Loucy (cell line): ENCODE measurements at regions not wholly inside any gene's neighbourhood (a gene's known extent, or its start where the extent isn't known, plus 50 kb on each side); places are given as distances from the start of the nearest gene placed in this dataset.

ENCODE experiments used
- EZH2phosphoT487 ChIP-seq: fragments of 200-600 bp; IDR thresholded peaks from 2 replicates; pipeline ENCODE4 v1.6.1; 2018; ENCODE audit warnings: antibody characterized with exemption, mild to moderate bottlenecking, moderate library complexity, borderline replicate concordance
- TF ChIP-seq, protein P1 (sequence below): fragments of 200-600 bp; sonication (generic); conservative IDR thresholded peaks from 2 replicates; pipeline ENCODE4 v1.5.1; 2014; ENCODE audit warnings: mild to moderate bottlenecking, antibody characterized with exemption, low read length

DNA sequence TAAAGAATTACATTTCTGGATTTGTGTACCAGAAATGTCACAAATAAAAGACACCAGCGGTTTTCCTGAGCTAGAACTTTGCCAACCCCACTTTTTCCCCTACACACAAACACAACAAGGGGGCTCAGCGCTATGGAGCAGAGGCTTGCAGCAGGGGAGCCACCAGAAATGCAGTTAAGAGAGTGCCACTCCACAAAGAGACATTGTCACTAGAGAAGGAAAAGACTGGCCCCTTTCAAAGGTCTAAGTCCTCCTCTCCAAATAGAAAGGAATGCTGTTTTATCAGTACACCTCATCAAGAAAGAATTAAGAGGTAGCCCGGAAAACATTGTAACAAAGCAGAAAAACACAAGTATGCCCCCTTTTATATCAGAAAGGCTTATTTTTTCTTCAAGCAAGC is 419.5 kb downstream of the HNRNPD start:
- TF ChIP-seq, protein P1, sequence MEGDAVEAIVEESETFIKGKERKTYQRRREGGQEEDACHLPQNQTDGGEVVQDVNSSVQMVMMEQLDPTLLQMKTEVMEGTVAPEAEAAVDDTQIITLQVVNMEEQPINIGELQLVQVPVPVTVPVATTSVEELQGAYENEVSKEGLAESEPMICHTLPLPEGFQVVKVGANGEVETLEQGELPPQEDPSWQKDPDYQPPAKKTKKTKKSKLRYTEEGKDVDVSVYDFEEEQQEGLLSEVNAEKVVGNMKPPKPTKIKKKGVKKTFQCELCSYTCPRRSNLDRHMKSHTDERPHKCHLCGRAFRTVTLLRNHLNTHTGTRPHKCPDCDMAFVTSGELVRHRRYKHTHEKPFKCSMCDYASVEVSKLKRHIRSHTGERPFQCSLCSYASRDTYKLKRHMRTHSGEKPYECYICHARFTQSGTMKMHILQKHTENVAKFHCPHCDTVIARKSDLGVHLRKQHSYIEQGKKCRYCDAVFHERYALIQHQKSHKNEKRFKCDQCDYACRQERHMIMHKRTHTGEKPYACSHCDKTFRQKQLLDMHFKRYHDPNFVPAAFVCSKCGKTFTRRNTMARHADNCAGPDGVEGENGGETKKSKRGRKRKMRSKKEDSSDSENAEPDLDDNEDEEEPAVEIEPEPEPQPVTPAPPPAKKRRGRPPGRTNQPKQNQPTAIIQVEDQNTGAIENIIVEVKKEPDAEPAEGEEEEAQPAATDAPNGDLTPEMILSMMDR: no peak
- no peak for TF ChIP-seq EZH2phosphoT487
